AG09309 (cell line): ENCODE measurements at regions not wholly inside any gene's neighbourhood (a gene's known extent, or its start where the extent isn't known, plus 50 kb on each side); places are given as distances from the start of the nearest gene placed in this dataset.

Experiments
- DNase-seq: peaks from one replicate; pipeline ENCODE4 v3.0.0-alpha.2; 2010; ENCODE audit warnings: low read depth
- H3K4me3 ChIP-seq: 2 replicates; pipeline ENCODE4 v1.5.1; 2011; ENCODE audit warnings: mild to moderate bottlenecking, low read depth, low read length, moderate library complexity; ENCODE audit not compliant: control insufficient read depth
- TF ChIP-seq, protein P1 (sequence below): IDR thresholded peaks from 2 replicates; pipeline ENCODE4 v1.5.1; 2011; ENCODE audit warnings: mild to moderate bottlenecking, low read depth, low read length, inconsistent platforms; ENCODE audit not compliant: insufficient read depth, control insufficient read depth; ENCODE audit errors: missing control alignments

GRCh38 chr2:139394801-139395200, 614.6 kb upstream of the NXPH2 start:
- TF ChIP-seq, protein P1, sequence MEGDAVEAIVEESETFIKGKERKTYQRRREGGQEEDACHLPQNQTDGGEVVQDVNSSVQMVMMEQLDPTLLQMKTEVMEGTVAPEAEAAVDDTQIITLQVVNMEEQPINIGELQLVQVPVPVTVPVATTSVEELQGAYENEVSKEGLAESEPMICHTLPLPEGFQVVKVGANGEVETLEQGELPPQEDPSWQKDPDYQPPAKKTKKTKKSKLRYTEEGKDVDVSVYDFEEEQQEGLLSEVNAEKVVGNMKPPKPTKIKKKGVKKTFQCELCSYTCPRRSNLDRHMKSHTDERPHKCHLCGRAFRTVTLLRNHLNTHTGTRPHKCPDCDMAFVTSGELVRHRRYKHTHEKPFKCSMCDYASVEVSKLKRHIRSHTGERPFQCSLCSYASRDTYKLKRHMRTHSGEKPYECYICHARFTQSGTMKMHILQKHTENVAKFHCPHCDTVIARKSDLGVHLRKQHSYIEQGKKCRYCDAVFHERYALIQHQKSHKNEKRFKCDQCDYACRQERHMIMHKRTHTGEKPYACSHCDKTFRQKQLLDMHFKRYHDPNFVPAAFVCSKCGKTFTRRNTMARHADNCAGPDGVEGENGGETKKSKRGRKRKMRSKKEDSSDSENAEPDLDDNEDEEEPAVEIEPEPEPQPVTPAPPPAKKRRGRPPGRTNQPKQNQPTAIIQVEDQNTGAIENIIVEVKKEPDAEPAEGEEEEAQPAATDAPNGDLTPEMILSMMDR: no peak
- H3K4me3 ChIP-seq: no peak overlapping the region
- DNase-seq: no peak

GRCh38 chr2:139389391-139389790, 609.2 kb upstream of the NXPH2 start:
- no peak for DNase-seq
- no peak overlapping the region for H3K4me3 ChIP-seq
- TF ChIP-seq, protein P1: no peak

DNA sequence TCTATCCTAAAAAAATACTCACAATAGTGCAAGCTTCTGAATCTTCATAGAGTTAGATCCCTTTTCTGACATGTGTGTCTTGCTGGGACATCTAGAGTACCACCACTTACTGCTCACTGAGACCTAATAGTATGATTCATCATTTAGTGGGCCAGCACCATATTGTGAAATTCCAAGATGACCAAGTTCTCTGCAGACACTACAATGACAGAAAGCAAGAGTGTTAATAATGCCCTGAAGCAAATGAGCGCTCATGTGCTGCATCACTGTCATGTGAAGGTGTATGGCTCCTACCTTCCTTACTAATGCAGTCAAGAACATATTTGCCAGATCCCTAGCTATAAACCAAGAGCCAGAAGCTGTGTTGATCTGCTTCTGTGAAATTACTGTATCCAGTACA, 606.2 kb upstream of the NXPH2 start:
- no peak for DNase-seq
- TF ChIP-seq, protein P1: no peak

DNA sequence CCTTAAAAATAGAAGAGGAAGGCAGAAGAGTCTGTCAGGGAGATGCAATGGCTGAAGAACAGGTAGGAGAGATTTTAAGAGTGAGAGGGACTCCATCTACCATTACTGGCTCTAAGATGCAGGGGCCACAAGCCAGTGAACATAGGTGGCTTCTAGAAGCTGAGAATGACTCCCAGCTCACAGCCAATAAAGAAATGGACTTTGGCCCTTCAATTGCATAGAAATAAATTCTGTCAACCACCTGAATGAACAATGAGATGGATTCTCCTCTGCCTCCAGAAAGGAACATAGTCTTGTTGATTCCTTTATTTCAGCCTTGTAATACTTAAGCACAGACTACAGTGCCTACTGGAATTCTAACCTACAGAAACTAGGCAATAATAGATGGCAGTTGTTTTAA, 603.3 kb upstream of the NXPH2 start:
- TF ChIP-seq, protein P1: no peak
- no peak for DNase-seq

More for the DNA sequence above, 606.2 kb upstream of the NXPH2 start:
- H3K4me3 ChIP-seq: no peak overlapping the region

DNA sequence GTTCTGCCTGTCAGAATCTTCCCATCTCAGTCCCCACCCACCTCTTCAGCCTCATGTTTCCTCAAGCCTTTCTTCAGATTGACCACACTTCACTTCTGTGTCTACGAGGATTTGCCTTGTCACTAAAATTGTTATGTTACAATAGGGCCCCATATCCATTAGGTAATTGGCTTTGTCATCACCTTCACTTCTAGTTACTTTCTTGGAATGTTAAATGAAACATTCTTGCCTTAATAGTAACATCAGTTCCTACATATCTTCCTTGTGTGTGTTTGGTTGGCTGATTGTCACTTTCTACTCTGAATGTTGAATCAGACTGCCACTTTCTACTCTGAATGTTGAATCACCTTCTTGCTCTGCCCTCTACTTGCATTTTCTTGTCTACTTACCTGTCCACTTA, 599.9 kb upstream of the NXPH2 start:
- TF ChIP-seq, protein P1: no peak
- no peak overlapping the region for H3K4me3 ChIP-seq
- no peak for DNase-seq

More for the DNA sequence above, 603.3 kb upstream of the NXPH2 start:
- H3K4me3 ChIP-seq: no peak overlapping the region

GRCh38 chr2:139378373-139378772, 598.2 kb upstream of the NXPH2 start:
- no peak overlapping the region for H3K4me3 ChIP-seq
- TF ChIP-seq, protein P1: no peak
- no peak for DNase-seq

GRCh38 chr2:139374296-139374850, 594.2 kb upstream of the NXPH2 start:
- H3K4me3 ChIP-seq: no peak overlapping the region
- no peak for DNase-seq
- TF ChIP-seq, protein P1: no peak
